ENCODE measurements at regions not wholly inside any gene's neighbourhood (a gene's known extent, or its start where the extent isn't known, plus 50 kb on each side); places are given as distances from the start of the nearest gene placed in this dataset.
"Not testable (repeated sequence)": the region's sequence is repeated elsewhere in the genome, so short reads cannot be mapped to it uniquely, and the experiment has no call there.

DNA sequence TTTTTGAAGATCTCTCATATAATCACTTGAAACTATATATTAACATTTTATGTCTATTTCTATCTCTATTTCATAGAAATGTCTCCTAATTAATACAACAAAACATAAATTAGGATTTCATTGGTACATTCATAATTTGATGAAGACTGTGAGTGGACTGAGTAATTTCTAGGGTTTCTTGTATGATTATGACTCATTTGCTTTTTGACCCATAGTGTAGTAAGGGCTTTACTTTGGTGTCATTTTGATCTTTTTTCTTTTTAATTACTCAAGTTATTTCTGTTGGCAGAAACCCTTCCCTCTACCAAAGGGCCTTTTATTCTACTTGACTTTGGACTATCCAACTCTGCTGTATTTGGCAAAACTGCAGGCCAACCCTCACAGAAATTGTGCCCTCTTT is 207.9 kb upstream of the MAGEB16 start:
- no peak for TF ChIP-seq POLR2A (IDR thresholded peaks at IDR 0.05)
- Histone ChIP-seq H3K27me3 (peaks cover 26% of the 10 kb centered on the region), H3K9me3 (replicated peaks in 1 of 3) (no peaks in the 10 kb centered on the region), H3K27ac (no peak overlapping the region), H3K36me3 (replicated peaks in 1 of 2) (no peaks in the 10 kb centered on the region), H3K4me1 (replicated peaks in 1 of 2) (no peaks in the 10 kb centered on the region), H3K4me3 (no peak overlapping the region)
- intact Hi-C loops (cut with DNase I) = no loop called here
- no peak for DNase-seq

DNA sequence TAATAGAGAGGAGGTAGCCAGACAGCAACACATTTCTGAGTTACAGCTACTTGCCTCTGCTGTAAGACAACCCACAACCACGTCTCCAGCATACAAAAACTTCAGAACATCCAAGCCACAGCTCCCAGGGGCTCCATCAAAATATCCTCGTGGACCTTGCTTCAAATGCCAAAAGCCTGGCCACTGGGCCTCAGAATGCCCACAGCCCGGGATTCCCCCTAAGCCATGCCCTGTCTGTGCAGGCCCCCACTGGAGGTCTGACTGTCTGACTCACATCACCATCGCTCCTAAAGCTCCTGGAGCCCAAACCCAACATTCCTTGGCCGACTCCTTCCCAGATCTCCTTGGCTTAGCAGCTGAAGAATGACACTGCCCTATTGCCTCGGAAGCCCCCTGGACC is 186.6 kb upstream of the MAGEB16 start:
- H3K27ac ChIP-seq; H3K36me3 ChIP-seq (replicated peaks in 1 of 2); H3K27me3 ChIP-seq; DNase-seq; H3K9me3 ChIP-seq (replicated peaks in 1 of 3); intact Hi-C loops (cut with DNase I); H3K4me3 ChIP-seq; H3K4me1 ChIP-seq (replicated peaks in 1 of 2): not testable (repeated sequence)
- WGBS, 4 donors = 72 to 81% (median 76%) methylated on average over 4 to 6 of the region's 6 CpGs

DNA sequence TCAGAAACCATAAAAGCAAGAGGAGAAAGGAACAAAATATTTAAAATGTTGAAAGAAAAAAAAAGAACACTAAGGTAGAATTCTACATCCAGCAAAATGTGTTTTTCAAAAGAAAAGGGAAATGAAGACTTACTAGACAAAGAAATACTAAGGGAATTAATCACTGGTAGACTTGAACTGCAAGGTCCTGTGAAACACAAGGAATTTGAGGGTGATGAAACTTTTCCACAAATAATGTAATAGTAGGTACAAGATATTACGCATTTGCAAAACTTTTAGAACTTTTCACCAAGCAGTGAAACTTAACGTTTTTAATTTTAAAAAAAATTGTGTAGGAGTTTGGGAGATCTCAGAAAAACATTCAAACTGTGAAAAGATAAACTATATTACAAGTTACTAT is 180.3 kb upstream of the MAGEB16 start:
- H3K27ac ChIP-seq = no peak overlapping the region

DNA sequence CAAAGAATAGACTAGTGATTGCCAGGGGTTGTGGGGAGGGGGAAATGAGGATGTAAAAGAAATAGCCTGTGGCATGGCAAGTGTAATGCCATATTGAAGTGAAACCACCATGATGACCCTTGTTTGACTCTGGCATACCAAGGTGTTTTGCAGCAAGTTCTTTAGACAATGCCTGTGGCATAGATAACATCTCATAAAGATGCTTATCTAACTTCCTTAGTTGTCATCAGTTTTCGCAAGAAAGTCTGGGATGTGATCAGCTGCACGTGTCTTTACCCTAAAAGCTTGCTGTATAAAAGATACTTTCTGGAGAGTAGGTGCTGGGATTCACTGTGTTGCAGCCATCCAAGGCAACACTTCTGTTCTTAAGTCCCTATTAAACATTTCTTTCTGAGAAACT is 176.1 kb upstream of the MAGEB16 start:
- no peaks in the 10 kb centered on the region for H3K4me1 ChIP-seq (replicated peaks in 1 of 2)
- TF ChIP-seq, protein P1, sequence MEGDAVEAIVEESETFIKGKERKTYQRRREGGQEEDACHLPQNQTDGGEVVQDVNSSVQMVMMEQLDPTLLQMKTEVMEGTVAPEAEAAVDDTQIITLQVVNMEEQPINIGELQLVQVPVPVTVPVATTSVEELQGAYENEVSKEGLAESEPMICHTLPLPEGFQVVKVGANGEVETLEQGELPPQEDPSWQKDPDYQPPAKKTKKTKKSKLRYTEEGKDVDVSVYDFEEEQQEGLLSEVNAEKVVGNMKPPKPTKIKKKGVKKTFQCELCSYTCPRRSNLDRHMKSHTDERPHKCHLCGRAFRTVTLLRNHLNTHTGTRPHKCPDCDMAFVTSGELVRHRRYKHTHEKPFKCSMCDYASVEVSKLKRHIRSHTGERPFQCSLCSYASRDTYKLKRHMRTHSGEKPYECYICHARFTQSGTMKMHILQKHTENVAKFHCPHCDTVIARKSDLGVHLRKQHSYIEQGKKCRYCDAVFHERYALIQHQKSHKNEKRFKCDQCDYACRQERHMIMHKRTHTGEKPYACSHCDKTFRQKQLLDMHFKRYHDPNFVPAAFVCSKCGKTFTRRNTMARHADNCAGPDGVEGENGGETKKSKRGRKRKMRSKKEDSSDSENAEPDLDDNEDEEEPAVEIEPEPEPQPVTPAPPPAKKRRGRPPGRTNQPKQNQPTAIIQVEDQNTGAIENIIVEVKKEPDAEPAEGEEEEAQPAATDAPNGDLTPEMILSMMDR (IDR thresholded peaks at IDR 0.05) = no peak
- TF ChIP-seq POLR2A (IDR thresholded peaks at IDR 0.05) = no peak
- H3K27me3 ChIP-seq = no peaks in the 10 kb centered on the region
- 64 to 100% (median 78%) methylated on average over 2 of the region's 2 CpGs for WGBS, 4 donors
- no peak overlapping the region for H3K4me3 ChIP-seq
- no peaks in the 10 kb centered on the region for H3K36me3 ChIP-seq (replicated peaks in 1 of 2)
- DNase-seq = no peak
- no peak overlapping the region for H3K27ac ChIP-seq
- no peaks in the 10 kb centered on the region for H3K9me3 ChIP-seq (replicated peaks in 1 of 3)
- intact Hi-C loops (cut with DNase I) = no loop called here

More for the DNA sequence above, 180.3 kb upstream of the MAGEB16 start:
- WGBS, 4 donors = 53 to 78% (median 65%) methylated on average over 2 of the region's 2 CpGs
- Histone ChIP-seq H3K4me3 (no peak overlapping the region), H3K36me3 (replicated peaks in 1 of 2) (no peaks in the 10 kb centered on the region), H3K27me3 (no peaks in the 10 kb centered on the region), H3K9me3 (replicated peaks in 1 of 3) (no peaks in the 10 kb centered on the region), H3K4me1 (replicated peaks in 1 of 2) (no peaks in the 10 kb centered on the region)
- intact Hi-C loops (cut with DNase I) = no loop called here
- TF ChIP-seq POLR2A (IDR thresholded peaks at IDR 0.05) = no peak
- TF ChIP-seq, protein P1 (IDR thresholded peaks at IDR 0.05) = no peak
- DNase-seq = no peak

DNA sequence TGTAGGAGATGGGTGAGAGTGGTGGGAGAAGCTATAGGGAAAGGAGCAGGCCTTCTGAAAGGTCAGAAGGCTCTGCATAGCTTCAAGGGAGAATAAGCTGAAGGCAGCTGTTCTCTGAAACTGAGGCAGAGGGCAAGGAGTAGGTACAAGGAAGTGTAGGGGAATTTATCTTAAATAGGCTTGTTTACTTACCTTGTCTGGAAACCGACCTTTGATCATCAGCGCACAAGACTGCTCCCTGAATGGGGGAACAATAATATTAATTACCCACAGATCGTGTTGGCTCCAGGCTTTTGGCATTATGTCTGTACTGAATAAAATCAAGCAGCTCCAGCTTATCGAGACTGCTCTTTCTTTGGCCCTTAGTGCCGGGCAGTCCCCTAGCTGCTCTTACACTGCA is 175.5 kb upstream of the MAGEB16 start:
- Histone ChIP-seq H3K4me1 (replicated peaks in 1 of 2) (no peaks in the 10 kb centered on the region), H3K36me3 (replicated peaks in 1 of 2) (no peaks in the 10 kb centered on the region), H3K27ac (no peak overlapping the region), H3K4me3 (no peak overlapping the region), H3K27me3 (no peaks in the 10 kb centered on the region), H3K9me3 (replicated peaks in 1 of 3) (no peaks in the 10 kb centered on the region)
- 87 to 91% (median 90%) methylated on average over 5 of the region's 5 CpGs for WGBS, 4 donors
- TF ChIP-seq, protein P1 (IDR thresholded peaks at IDR 0.05) = no peak
- TF ChIP-seq POLR2A (IDR thresholded peaks at IDR 0.05) = no peak
- intact Hi-C loops (cut with DNase I) = no loop called here
- no peak for DNase-seq

All from adrenal gland (tissue), 9 donors.